ENCODE measurements at regions not wholly inside any gene's neighbourhood (a gene's known extent, or its start where the extent isn't known, plus 50 kb on each side); places are given as distances from the start of the nearest gene placed in this dataset.

DNA sequence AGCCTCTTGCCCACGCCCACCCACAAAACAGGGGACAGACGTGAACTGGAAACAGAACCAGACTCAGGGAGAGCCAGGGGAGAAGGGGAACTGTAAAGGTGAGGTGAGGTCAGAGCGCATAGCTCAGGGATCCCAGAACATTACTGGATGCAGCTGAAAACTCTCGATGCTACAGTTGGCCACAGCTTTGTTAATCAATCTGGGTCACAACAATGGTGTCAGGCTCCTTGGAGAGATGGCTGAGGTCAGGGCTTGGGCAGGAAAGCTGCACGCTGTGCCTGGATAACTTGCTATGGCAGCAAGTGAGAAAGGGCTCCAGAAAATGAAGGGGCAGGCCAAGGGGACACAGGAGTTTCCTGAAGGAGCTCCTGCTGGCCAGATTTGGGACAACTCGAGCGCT lies 263.3 kb downstream of the TFCP2L1 start:
- no peak for TF ChIP-seq TAF1 (IDR thresholded peaks at IDR 0.05; ENCODE audit: low read depth, low read length)
- no peak for TF ChIP-seq POU2F2 (IDR thresholded peaks at IDR 0.05; ENCODE audit: low read depth, low read length)
- no peak for TF ChIP-seq SPI1 (IDR thresholded peaks at IDR 0.05; ENCODE audit: low read depth, low read length)
- TF ChIP-seq POLR2A (IDR thresholded peaks at IDR 0.05; ENCODE audit: low read depth, low read length), result no peak
- TF ChIP-seq POLR2AphosphoS5 (IDR thresholded peaks at IDR 0.05; ENCODE audit: low read depth, low read length), result no peak
- TF ChIP-seq PAX5 (IDR thresholded peaks at IDR 0.05; ENCODE audit: insufficient read depth, low read length, severe bottlenecking), result no peak
- no peak for FAIRE-seq
- no peak for DNase-seq (ENCODE audit: insufficient read length, low spot score)

DNA sequence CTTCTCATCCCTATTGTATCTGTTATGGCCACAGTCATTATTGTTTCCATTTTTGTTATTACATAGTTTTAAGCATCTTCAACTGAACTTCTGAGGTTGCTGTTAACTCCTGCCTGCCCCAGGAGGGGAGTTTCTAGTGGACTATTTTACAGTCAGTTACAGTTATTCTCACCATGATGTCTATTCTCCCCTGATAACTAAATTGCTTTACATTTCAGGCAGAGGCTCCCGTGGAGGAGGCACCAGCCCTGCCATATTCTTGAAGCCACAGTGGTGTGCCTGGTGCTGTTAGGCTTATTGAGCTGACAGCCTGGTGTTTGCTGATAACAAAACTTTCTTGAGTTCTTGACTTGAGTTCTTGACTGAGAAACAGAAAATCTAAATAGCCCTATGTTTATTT lies 256.4 kb downstream of the TFCP2L1 start:
- FAIRE-seq (no peak), DNase-seq (ENCODE audit: insufficient read length, low spot score) (no peak)
- TF ChIP-seq SPI1 (IDR thresholded peaks at IDR 0.05; ENCODE audit: low read depth, low read length) (no peak), POLR2A (IDR thresholded peaks at IDR 0.05; ENCODE audit: low read depth, low read length) (no peak), PAX5 (IDR thresholded peaks at IDR 0.05; ENCODE audit: insufficient read depth, low read length, severe bottlenecking) (no peak), POLR2AphosphoS5 (IDR thresholded peaks at IDR 0.05; ENCODE audit: low read depth, low read length) (no peak), TAF1 (IDR thresholded peaks at IDR 0.05; ENCODE audit: low read depth, low read length) (no peak), POU2F2 (IDR thresholded peaks at IDR 0.05; ENCODE audit: low read depth, low read length) (no peak)

DNA sequence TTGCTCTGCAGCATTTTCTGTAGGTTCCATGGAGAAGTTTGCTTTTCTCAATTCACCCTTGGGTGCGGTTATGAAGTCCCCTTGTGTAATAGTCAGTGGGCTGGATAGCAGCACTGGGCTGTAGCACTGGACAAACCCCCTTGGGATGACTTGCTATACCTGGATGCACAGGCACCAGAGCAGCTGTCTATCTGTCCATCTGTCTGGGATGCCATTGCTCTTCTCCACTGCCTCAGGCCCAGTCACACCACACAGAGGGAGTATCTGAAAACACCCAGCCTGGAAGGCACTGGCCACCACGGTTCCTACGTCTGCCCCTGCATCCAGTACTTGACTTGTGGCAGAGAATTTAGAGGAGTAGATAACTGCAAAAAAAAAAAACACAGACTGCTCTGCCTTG lies 254.5 kb downstream of the TFCP2L1 start:
- TF ChIP-seq SPI1 (IDR thresholded peaks at IDR 0.05; ENCODE audit: low read depth, low read length) (no peak), POLR2A (IDR thresholded peaks at IDR 0.05; ENCODE audit: low read depth, low read length) (no peak)
- FAIRE-seq, result no peak
- no peak for DNase-seq (ENCODE audit: insufficient read length, low spot score)

DNA sequence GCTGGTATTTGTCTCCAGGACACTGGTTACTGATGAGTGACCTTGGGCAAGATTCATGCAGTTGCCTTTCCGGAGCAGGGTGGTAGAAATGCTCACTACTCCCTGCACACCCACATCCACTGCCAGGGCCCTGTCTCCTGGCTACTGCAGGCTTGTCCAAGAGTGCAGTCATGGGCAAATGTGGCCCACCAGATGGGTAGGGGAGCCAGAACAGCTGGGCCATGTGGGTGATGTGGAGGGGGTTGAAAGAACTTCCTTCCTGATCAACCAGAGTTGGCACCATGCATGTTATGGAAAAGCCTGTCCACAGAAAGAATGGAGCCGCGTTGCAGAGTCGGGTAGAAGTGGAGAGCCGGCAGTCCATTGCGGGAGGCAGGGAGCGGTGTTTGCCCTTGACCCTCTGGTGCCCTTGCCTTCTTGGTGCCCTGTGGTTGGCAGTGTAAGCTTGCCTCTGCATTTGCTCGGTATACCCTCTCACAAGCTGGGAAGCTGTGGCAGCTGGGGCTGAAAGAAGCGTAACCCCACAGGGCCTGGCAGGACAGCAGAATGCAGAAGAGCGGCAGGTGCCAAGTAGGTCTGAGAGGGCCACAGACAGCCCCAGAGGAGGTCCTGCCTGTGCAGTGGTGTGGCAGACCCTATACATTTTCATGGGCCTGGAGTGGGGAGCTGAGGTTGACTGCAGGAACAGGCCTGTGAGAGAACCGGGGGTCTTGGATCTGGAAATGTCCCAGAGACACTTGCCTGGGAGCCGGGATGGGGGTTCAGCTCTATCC lies 253.2 kb downstream of the TFCP2L1 start:
- FAIRE-seq (no peak), DNase-seq (ENCODE audit: insufficient read length, low spot score) (no peak)
- TF ChIP-seq POU2F2 (IDR thresholded peaks at IDR 0.05; ENCODE audit: low read depth, low read length) (no peak), TAF1 (IDR thresholded peaks at IDR 0.05; ENCODE audit: low read depth, low read length) (no peak), POLR2AphosphoS5 (IDR thresholded peaks at IDR 0.05; ENCODE audit: low read depth, low read length) (no peak), POLR2A (IDR thresholded peaks at IDR 0.05; ENCODE audit: low read depth, low read length) (no peak), SPI1 (IDR thresholded peaks at IDR 0.05; ENCODE audit: low read depth, low read length) (no peak), PAX5 (IDR thresholded peaks at IDR 0.05; ENCODE audit: insufficient read depth, low read length, severe bottlenecking) (no peak)

GRCh38 chr2:121033461-121033996 lies 251.5 kb downstream of the TFCP2L1 start:
- no peak for DNase-seq (ENCODE audit: insufficient read length, low spot score)
- TF ChIP-seq POLR2A (IDR thresholded peaks at IDR 0.05; ENCODE audit: low read depth, low read length), result no peak
- TF ChIP-seq POLR2AphosphoS5 (IDR thresholded peaks at IDR 0.05; ENCODE audit: low read depth, low read length), result no peak
- no peak for TF ChIP-seq SPI1 (IDR thresholded peaks at IDR 0.05; ENCODE audit: low read depth, low read length)
- no peak for TF ChIP-seq TAF1 (IDR thresholded peaks at IDR 0.05; ENCODE audit: low read depth, low read length)
- TF ChIP-seq POU2F2 (IDR thresholded peaks at IDR 0.05; ENCODE audit: low read depth, low read length), result no peak
- TF ChIP-seq PAX5 (IDR thresholded peaks at IDR 0.05; ENCODE audit: insufficient read depth, low read length, severe bottlenecking), result no peak
- no peak for FAIRE-seq

- no peak for FAIRE-seq
Measured at GRCh38 chr2:121034551-121034950, 250.5 kb downstream of the TFCP2L1 start.

DNA sequence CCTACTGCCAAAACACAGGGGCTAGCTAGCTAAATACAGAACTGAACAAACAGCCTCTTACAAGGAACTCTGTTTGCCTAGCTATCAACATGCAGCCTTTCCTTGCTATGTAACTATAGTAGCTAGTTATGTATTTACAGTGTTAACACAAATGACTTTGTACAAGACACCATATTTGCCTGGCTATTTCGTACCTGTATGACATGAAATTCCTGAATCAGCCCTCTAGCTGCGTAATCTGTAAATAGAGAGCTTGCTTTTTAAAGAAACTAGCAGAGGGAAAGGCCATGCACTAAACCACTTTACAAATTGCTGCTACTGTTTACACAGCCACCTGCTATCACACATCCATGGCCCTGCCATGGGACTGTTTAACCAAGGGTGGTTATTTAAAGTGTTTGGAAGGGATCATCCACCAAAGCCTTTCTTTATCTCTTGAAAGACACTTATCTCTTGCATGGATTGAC lies 248.7 kb downstream of the TFCP2L1 start:
- TF ChIP-seq POU2F2 (IDR thresholded peaks at IDR 0.05; ENCODE audit: low read depth, low read length) (no peak), POLR2A (IDR thresholded peaks at IDR 0.05; ENCODE audit: low read depth, low read length) (no peak), SPI1 (IDR thresholded peaks at IDR 0.05; ENCODE audit: low read depth, low read length) (no peak), PAX5 (IDR thresholded peaks at IDR 0.05; ENCODE audit: insufficient read depth, low read length, severe bottlenecking) (no peak), POLR2AphosphoS5 (IDR thresholded peaks at IDR 0.05; ENCODE audit: low read depth, low read length) (no peak), TAF1 (IDR thresholded peaks at IDR 0.05; ENCODE audit: low read depth, low read length) (no peak)
- FAIRE-seq (no peak), DNase-seq (ENCODE audit: insufficient read length, low spot score) (no peak)

More at GRCh38 chr2:121034551-121034950, 250.5 kb downstream of the TFCP2L1 start:
- TF ChIP-seq POU2F2 (IDR thresholded peaks at IDR 0.05; ENCODE audit: low read depth, low read length) (no peak), POLR2AphosphoS5 (IDR thresholded peaks at IDR 0.05; ENCODE audit: low read depth, low read length) (no peak), POLR2A (IDR thresholded peaks at IDR 0.05; ENCODE audit: low read depth, low read length) (no peak), SPI1 (IDR thresholded peaks at IDR 0.05; ENCODE audit: low read depth, low read length) (no peak), PAX5 (IDR thresholded peaks at IDR 0.05; ENCODE audit: insufficient read depth, low read length, severe bottlenecking) (no peak), TAF1 (IDR thresholded peaks at IDR 0.05; ENCODE audit: low read depth, low read length) (no peak)
- no peak for DNase-seq (ENCODE audit: insufficient read length, low spot score)

- no peak for FAIRE-seq
Measured at GRCh38 chr2:121037480-121037879, 247.5 kb downstream of the TFCP2L1 start.

GRCh38 chr2:121038031-121038430 lies 247.0 kb downstream of the TFCP2L1 start:
- TF ChIP-seq PAX5 (IDR thresholded peaks at IDR 0.05; ENCODE audit: insufficient read depth, low read length, severe bottlenecking) (no peak), POLR2A (IDR thresholded peaks at IDR 0.05; ENCODE audit: low read depth, low read length) (no peak), POLR2AphosphoS5 (IDR thresholded peaks at IDR 0.05; ENCODE audit: low read depth, low read length) (no peak), TAF1 (IDR thresholded peaks at IDR 0.05; ENCODE audit: low read depth, low read length) (no peak), POU2F2 (IDR thresholded peaks at IDR 0.05; ENCODE audit: low read depth, low read length) (no peak), SPI1 (IDR thresholded peaks at IDR 0.05; ENCODE audit: low read depth, low read length) (no peak)
- no peak for FAIRE-seq
- no peak for DNase-seq (ENCODE audit: insufficient read length, low spot score)

More at GRCh38 chr2:121037480-121037879, 247.5 kb downstream of the TFCP2L1 start:
- DNase-seq (ENCODE audit: insufficient read length, low spot score), result no peak
- no peak for TF ChIP-seq POU2F2 (IDR thresholded peaks at IDR 0.05; ENCODE audit: low read depth, low read length)
- TF ChIP-seq TAF1 (IDR thresholded peaks at IDR 0.05; ENCODE audit: low read depth, low read length), result no peak
- TF ChIP-seq POLR2AphosphoS5 (IDR thresholded peaks at IDR 0.05; ENCODE audit: low read depth, low read length), result no peak
